Amniotic epithelial cell (primary cell): ENCODE measurements at regions not wholly inside any gene's neighbourhood (a gene's known extent, or its start where the extent isn't known, plus 50 kb on each side); places are given as distances from the start of the nearest gene placed in this dataset.
A peak's percentile ranks its signal among the peaks of the same experiment; 100 is the strongest.
"Not testable (repeated sequence)": the region's sequence is repeated elsewhere in the genome, so short reads cannot be mapped to it uniquely, and the experiment has no call there.

Source experiments
- DNase-seq: peaks from one replicate; pipeline ENCODE4 v3.0.0-alpha.2; 2010; ENCODE audit warnings: low read depth

GRCh38 chr1:47491341-47491753, 53.5 kb downstream of the FOXD2 start:
- DNase-seq = no peak

GRCh38 chr1:47495176-47495713, 57.4 kb downstream of the FOXD2 start:
- DNase-seq = no peak

GRCh38 chr1:47498551-47498950, 60.7 kb downstream of the FOXD2 start:
- DNase-seq = no peak

- DNase-seq = no peak
These were observed 63.2 kb downstream of the FOXD2 start for GRCh38 chr1:47501069-47501468.

GRCh38 chr1:47502746-47503370, 65.0 kb downstream of the FOXD2 start:
- DNase-seq = no peak

GRCh38 chr1:47504840-47505239, 67.0 kb downstream of the FOXD2 start:
- DNase-seq = not testable (repeated sequence)

- DNase-seq = no peak
These were observed 67.4 kb downstream of the FOXD2 start for GRCh38 chr1:47505267-47505666.

- no peak for DNase-seq
These were observed 68.2 kb downstream of the FOXD2 start for GRCh38 chr1:47506053-47506452.

GRCh38 chr1:47507144-47507543, 69.3 kb downstream of the FOXD2 start:
- no peak for DNase-seq

GRCh38 chr1:47507881-47508701, 70.2 kb downstream of the FOXD2 start:
- peak; percentile 3 for DNase-seq

GRCh38 chr1:47508702-47509431, 71.0 kb downstream of the FOXD2 start:
- DNase-seq = no peak

- no peak for DNase-seq
These were observed 72.5 kb downstream of the FOXD2 start for GRCh38 chr1:47510282-47510811.

- no peak for DNase-seq
These were observed 74.0 kb downstream of the FOXD2 start for GRCh38 chr1:47511825-47512224.

GRCh38 chr1:47513393-47513792, 75.5 kb downstream of the FOXD2 start:
- no peak for DNase-seq

GRCh38 chr1:47514229-47514628, 76.4 kb downstream of the FOXD2 start:
- no peak for DNase-seq

- no peak for DNase-seq
These were observed 77.4 kb downstream of the FOXD2 start for GRCh38 chr1:47515164-47515789.

GRCh38 chr1:47517946-47518345, 80.1 kb downstream of the FOXD2 start:
- DNase-seq = no peak

GRCh38 chr1:47519491-47519890, 81.6 kb downstream of the FOXD2 start:
- peak; percentile 22 for DNase-seq

GRCh38 chr1:47519971-47520370, 82.1 kb downstream of the FOXD2 start:
- no peak for DNase-seq

- DNase-seq = no peak
These were observed 83.4 kb downstream of the FOXD2 start for GRCh38 chr1:47521034-47521881.
